Adrenal gland (tissue), 5 donors: ENCODE measurements at regions not wholly inside any gene's neighbourhood (a gene's known extent, or its start where the extent isn't known, plus 50 kb on each side); places are given as distances from the start of the nearest gene placed in this dataset.

Experiments used
- POLR2A ChIP-seq, 2 donors: fragments of 450-650 bp; IDR thresholded peaks; one replicate each; pipeline ENCODE4 v1.6.1; 2017; ENCODE audit warnings: antibody characterized with exemption in 2 of 2, mild to moderate bottlenecking in 2 of 2, moderate library complexity in 1 of 2
- TF ChIP-seq, protein P1 (sequence below), 6 experiments: fragments of 450-650 bp in 4 of 6; fragments of 200-600 bp in 2 of 6; sonication (generic) in 1 of 6; IDR thresholded peaks; 1 replicate in 5 of 6; 2 replicates in 1 of 6; pipeline versions ENCODE4 v1.5.1 to v1.8.0; 2016 to 2021; ENCODE audit warnings: antibody characterized with exemption in 6 of 6, mild to moderate bottlenecking in 2 of 6, moderate library complexity in 1 of 6
- donor health status: DM: no; HTN: no; CAD: no.

DNA sequence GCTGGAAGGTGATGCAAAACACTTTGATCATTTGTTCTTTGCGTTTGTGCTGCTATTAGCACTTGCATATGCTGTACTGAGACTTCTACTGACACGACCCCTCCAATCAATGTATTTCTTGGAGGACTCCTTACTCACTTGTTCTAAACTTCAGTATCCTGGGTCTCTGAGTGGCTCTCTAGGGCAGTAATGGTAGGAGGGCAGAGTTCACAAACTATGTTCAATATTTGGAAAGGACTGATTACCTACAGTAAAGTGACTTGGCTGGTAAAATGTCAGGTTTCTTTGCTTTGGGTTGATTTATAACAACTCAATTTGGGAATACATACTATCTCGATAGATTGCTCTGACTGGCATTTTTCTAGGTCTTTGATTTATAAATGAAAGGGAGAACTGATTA is 93.7 kb downstream of the TRIM43 start:
- TF ChIP-seq, protein P1, sequence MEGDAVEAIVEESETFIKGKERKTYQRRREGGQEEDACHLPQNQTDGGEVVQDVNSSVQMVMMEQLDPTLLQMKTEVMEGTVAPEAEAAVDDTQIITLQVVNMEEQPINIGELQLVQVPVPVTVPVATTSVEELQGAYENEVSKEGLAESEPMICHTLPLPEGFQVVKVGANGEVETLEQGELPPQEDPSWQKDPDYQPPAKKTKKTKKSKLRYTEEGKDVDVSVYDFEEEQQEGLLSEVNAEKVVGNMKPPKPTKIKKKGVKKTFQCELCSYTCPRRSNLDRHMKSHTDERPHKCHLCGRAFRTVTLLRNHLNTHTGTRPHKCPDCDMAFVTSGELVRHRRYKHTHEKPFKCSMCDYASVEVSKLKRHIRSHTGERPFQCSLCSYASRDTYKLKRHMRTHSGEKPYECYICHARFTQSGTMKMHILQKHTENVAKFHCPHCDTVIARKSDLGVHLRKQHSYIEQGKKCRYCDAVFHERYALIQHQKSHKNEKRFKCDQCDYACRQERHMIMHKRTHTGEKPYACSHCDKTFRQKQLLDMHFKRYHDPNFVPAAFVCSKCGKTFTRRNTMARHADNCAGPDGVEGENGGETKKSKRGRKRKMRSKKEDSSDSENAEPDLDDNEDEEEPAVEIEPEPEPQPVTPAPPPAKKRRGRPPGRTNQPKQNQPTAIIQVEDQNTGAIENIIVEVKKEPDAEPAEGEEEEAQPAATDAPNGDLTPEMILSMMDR (IDR thresholded peaks at IDR 0.05): no peak
- TF ChIP-seq POLR2A (IDR thresholded peaks at IDR 0.05): no peak
